ENCODE measurements at regions not wholly inside any gene's neighbourhood (a gene's known extent, or its start where the extent isn't known, plus 50 kb on each side); places are given as distances from the start of the nearest gene placed in this dataset.

DNA sequence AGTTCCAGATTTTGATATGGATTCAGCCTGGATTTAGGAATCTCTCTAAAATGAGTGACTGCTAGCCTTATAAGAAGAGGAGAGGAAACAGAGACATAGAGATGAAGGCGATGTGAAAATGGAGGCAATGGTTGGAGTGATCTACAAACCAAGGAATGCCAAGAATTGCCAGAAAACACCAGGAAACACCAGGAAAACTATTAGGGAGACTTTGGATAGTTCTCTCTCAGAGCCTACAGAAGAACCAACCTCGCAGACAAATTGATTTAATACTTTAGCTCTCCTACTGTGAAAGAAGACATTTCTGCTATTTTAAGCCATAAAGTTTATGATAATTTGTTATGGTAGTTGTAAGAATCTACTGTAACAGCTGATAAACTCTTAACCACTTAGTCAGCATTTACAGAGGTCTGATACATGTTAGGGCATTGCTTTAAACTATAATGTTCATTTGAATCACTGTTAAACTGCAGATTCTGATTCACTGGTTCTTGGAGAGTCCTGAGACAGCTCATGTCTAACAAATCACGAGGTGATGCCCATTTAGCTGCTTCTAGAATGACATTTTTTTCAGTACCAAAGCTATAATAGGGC, 1702.6 kb upstream of the LRRTM1 start:
- TF ChIP-seq, protein P1, sequence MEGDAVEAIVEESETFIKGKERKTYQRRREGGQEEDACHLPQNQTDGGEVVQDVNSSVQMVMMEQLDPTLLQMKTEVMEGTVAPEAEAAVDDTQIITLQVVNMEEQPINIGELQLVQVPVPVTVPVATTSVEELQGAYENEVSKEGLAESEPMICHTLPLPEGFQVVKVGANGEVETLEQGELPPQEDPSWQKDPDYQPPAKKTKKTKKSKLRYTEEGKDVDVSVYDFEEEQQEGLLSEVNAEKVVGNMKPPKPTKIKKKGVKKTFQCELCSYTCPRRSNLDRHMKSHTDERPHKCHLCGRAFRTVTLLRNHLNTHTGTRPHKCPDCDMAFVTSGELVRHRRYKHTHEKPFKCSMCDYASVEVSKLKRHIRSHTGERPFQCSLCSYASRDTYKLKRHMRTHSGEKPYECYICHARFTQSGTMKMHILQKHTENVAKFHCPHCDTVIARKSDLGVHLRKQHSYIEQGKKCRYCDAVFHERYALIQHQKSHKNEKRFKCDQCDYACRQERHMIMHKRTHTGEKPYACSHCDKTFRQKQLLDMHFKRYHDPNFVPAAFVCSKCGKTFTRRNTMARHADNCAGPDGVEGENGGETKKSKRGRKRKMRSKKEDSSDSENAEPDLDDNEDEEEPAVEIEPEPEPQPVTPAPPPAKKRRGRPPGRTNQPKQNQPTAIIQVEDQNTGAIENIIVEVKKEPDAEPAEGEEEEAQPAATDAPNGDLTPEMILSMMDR (IDR thresholded peaks at IDR 0.05), result no peak
- TF ChIP-seq POLR2A (IDR thresholded peaks at IDR 0.05), result no peak
